ENCODE measurements at regions not wholly inside any gene's neighbourhood (a gene's known extent, or its start where the extent isn't known, plus 50 kb on each side); places are given as distances from the start of the nearest gene placed in this dataset.

GRCh38 chr10:124302951-124303505 is 115.7 kb downstream of the OAT start (continued):
- TF ChIP-seq ETS1 (IDR thresholded peaks at IDR 0.05) (no peak), NANOG (IDR thresholded peaks at IDR 0.05; ENCODE audit: borderline replicate concordance) (no peak), STAT1 (IDR thresholded peaks at IDR 0.05; ENCODE audit: unreplicated experiment) (no peak), EZH2phosphoT487 (IDR thresholded peaks at IDR 0.05; ENCODE audit: unreplicated experiment) (no peak), CREB1 (CRISPR knock-in tag; IDR thresholded peaks at IDR 0.05; ENCODE audit: low read depth) (no peak), EZH2 (IDR thresholded peaks at IDR 0.05; ENCODE audit: low read depth, unreplicated experiment) (no peak)

DNA sequence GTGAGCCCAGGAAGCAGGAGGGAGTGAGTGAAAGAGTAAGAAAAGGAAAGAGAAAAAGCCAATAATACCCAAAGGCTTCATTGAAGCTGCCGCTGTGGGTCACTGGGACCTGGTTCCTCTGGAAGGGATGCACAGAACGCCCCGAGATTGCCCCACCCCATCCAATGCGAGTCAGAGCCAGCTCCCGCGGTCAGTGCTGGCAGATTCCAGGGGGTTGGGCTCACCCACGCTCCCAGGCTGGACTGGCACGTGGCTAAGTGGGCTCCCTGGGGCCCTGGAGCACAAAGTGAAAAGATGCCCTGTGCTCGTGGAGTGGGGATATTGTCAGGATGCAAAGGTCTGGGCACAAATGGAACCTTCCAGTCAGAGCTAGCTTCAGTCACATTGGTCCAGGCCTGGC is 117.0 kb downstream of the OAT start:
- no peaks in the 10 kb centered on the region for H3K36me3 ChIP-seq (ENCODE audit: insufficient read depth)
- no peaks in the 10 kb centered on the region for H3F3A ChIP-seq (replicated peaks; ENCODE audit: low read depth)
- peaks cover 11% of the 10 kb centered on the region for H3K36me3 Mint-ChIP-seq (ENCODE audit: low read depth)
- H3K4me2 ChIP-seq: no peak overlapping the region
- H3K27ac Mint-ChIP-seq: no peak overlapping the region
- H3K9me2 ChIP-seq (ENCODE audit: insufficient read depth): peaks cover 7% of the 10 kb centered on the region; the same call in 1 of the 2 replicates
- no peaks in the 10 kb centered on the region for H3K27me3 ChIP-seq (ENCODE audit: insufficient read depth)
- H3K27ac ChIP-seq (ENCODE audit: low read depth): no peak overlapping the region
- no peaks in the 10 kb centered on the region for H4K20me1 ChIP-seq (replicated peaks; ENCODE audit: insufficient read depth)
- H3K9me3 Mint-ChIP-seq: peaks cover 22% of the 10 kb centered on the region
- no peak overlapping the region for H3K4me3 Mint-ChIP-seq
- H3K4me3 ChIP-seq: no peak overlapping the region
- H2AFZ ChIP-seq: no peak overlapping the region
- no peak for DNase-seq (ENCODE audit: low spot score)
- ATAC-seq: no peak
- TF ChIP-seq CREB1 (CRISPR knock-in tag; IDR thresholded peaks at IDR 0.05; ENCODE audit: low read depth) (no peak), POLR2AphosphoS5 (IDR thresholded peaks at IDR 0.05; ENCODE audit: low read depth) (no peak), EZH2 (IDR thresholded peaks at IDR 0.05; ENCODE audit: low read depth, unreplicated experiment) (no peak), ZNF462 (CRISPR knock-in tag; IDR thresholded peaks at IDR 0.05) (no peak), ZNF114 (CRISPR knock-in tag; IDR thresholded peaks at IDR 0.05) (no peak), STAT1 (IDR thresholded peaks at IDR 0.05; ENCODE audit: unreplicated experiment) (no peak)
- TF ChIP-seq, protein P1, sequence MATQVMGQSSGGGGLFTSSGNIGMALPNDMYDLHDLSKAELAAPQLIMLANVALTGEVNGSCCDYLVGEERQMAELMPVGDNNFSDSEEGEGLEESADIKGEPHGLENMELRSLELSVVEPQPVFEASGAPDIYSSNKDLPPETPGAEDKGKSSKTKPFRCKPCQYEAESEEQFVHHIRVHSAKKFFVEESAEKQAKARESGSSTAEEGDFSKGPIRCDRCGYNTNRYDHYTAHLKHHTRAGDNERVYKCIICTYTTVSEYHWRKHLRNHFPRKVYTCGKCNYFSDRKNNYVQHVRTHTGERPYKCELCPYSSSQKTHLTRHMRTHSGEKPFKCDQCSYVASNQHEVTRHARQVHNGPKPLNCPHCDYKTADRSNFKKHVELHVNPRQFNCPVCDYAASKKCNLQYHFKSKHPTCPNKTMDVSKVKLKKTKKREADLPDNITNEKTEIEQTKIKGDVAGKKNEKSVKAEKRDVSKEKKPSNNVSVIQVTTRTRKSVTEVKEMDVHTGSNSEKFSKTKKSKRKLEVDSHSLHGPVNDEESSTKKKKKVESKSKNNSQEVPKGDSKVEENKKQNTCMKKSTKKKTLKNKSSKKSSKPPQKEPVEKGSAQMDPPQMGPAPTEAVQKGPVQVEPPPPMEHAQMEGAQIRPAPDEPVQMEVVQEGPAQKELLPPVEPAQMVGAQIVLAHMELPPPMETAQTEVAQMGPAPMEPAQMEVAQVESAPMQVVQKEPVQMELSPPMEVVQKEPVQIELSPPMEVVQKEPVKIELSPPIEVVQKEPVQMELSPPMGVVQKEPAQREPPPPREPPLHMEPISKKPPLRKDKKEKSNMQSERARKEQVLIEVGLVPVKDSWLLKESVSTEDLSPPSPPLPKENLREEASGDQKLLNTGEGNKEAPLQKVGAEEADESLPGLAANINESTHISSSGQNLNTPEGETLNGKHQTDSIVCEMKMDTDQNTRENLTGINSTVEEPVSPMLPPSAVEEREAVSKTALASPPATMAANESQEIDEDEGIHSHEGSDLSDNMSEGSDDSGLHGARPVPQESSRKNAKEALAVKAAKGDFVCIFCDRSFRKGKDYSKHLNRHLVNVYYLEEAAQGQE (IDR thresholded peaks at IDR 0.05; ENCODE audit: unreplicated experiment): no peak
- TF ChIP-seq, protein P2, sequence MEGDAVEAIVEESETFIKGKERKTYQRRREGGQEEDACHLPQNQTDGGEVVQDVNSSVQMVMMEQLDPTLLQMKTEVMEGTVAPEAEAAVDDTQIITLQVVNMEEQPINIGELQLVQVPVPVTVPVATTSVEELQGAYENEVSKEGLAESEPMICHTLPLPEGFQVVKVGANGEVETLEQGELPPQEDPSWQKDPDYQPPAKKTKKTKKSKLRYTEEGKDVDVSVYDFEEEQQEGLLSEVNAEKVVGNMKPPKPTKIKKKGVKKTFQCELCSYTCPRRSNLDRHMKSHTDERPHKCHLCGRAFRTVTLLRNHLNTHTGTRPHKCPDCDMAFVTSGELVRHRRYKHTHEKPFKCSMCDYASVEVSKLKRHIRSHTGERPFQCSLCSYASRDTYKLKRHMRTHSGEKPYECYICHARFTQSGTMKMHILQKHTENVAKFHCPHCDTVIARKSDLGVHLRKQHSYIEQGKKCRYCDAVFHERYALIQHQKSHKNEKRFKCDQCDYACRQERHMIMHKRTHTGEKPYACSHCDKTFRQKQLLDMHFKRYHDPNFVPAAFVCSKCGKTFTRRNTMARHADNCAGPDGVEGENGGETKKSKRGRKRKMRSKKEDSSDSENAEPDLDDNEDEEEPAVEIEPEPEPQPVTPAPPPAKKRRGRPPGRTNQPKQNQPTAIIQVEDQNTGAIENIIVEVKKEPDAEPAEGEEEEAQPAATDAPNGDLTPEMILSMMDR (conservative IDR thresholded peaks at IDR 0.05; ENCODE audit: low read depth in 2 of 2): no peak
- peaks cover 3% of the 10 kb centered on the region for H3K27me3 Mint-ChIP-seq (ENCODE audit: insufficient read depth, low read depth, poor library complexity)
- no peaks in the 10 kb centered on the region for H3K4me1 ChIP-seq (ENCODE audit: insufficient read depth)
- no peaks in the 10 kb centered on the region for H3K79me2 ChIP-seq (replicated peaks; ENCODE audit: insufficient read depth)
- H3K4me1 Mint-ChIP-seq: no peaks in the 10 kb centered on the region
